ENCODE measurements at regions not wholly inside any gene's neighbourhood (a gene's known extent, or its start where the extent isn't known, plus 50 kb on each side); places are given as distances from the start of the nearest gene placed in this dataset.

- no peaks in the 10 kb centered on the region for H3K4me1 ChIP-seq (ENCODE audit: control insufficient read depth in 1 of 2, insufficient read depth in 2 of 2, low read length in 2 of 2)
These were observed 93.1 kb downstream of the ING1 start for GRCh38 chr13:110806636-110807035.

DNA sequence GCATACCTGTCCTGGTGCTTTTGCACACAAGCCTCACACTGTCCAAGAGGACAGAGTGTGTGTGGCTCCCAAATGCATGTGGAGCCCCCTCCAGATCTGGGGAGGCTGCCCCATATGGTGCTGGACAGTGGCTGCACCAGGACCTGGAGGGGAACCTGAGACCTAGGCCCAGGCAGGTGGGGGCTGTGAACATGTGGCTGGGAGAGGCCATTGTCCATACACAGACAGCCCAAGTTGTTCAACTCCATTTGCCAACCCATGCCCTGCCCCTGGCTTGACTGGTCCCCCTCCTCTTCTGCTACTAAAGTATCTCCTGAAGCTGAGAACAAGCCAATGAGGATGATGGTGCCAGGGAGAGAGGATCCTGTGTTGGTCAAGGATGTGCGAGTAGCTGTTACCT lies 94.0 kb downstream of the ING1 start:
- Histone ChIP-seq H3K4me3 (replicated peaks in 1 of 2; ENCODE audit: low read depth in 1 of 2, low read length in 2 of 2) (no peak overlapping the region), H3K4me2 (ENCODE audit: low read length) (no peak overlapping the region), H4K20me1 (ENCODE audit: insufficient read depth) (no peaks in the 10 kb centered on the region), H3K9ac (ENCODE audit: low read length) (no peak overlapping the region), H3K4me1 (ENCODE audit: control insufficient read depth in 1 of 2, insufficient read depth in 2 of 2, low read length in 2 of 2) (no peaks in the 10 kb centered on the region), H3K27ac (ENCODE audit: low read depth, low read length) (no peak overlapping the region), H2AFZ (ENCODE audit: low read depth, low read length, poor library complexity, severe bottlenecking) (no peak overlapping the region), H3K79me2 (ENCODE audit: insufficient read depth, low read length) (no peaks in the 10 kb centered on the region), H3K9me2 (ENCODE audit: insufficient read depth) (no peaks in the 10 kb centered on the region), H3K27me3 (ENCODE audit: insufficient read depth, low read length) (no peaks in the 10 kb centered on the region), H3K9me3 (ENCODE audit: control insufficient read depth in 1 of 2, insufficient read depth in 1 of 2, low read depth in 1 of 2, low read length in 2 of 2) (no peaks in the 10 kb centered on the region), H3K36me3 (ENCODE audit: control insufficient read depth in 1 of 2, insufficient read depth in 2 of 2, low read length in 2 of 2) (no peaks in the 10 kb centered on the region)
- CTCF ChIA-PET, result no interaction called here
- no peak for ATAC-seq
- DNase-seq (ENCODE audit: low read depth, low spot score), result no peak
- BruUV-seq (replicated peaks), result no TSS peak
- POLR2A ChIA-PET, result no interaction called here
- intact Hi-C loops (cut with micrococcal nuclease), result no loop called here
- RAD21 ChIA-PET (ENCODE audit: low non-redundant PET in 1 of 2, low total read pairs in 2 of 2, uncharacterized antibody in 2 of 2, unreplicated experiment in 2 of 2), result no interaction called here
- TF ChIP-seq ZFX (IDR thresholded peaks at IDR 0.05), result no peak
- no peak for TF ChIP-seq EZH2phosphoT487 (IDR thresholded peaks at IDR 0.05; ENCODE audit: borderline replicate concordance)
- TF ChIP-seq TCF7L2 (IDR thresholded peaks at IDR 0.05; ENCODE audit: borderline replicate concordance, extremely low read depth, insufficient read depth, insufficient read length), result no peak
- TF ChIP-seq POLR2A (IDR thresholded peaks at IDR 0.05; ENCODE audit: borderline replicate concordance, extremely low read depth, insufficient read depth, insufficient read length), result no peak
- no peak for TF ChIP-seq POLR2AphosphoS5 (IDR thresholded peaks at IDR 0.05; ENCODE audit: low read depth, low read length)
- no peak for TF ChIP-seq SP1 (IDR thresholded peaks at IDR 0.05; ENCODE audit: low read depth)
- no peak for TF ChIP-seq RAD21 (IDR thresholded peaks at IDR 0.05; ENCODE audit: low read depth)
- TF ChIP-seq REST (IDR thresholded peaks at IDR 0.05; ENCODE audit: low read depth), result no peak
- no peak for TF ChIP-seq ELF1 (IDR thresholded peaks at IDR 0.05; ENCODE audit: borderline replicate concordance, low read depth)
- TF ChIP-seq SIN3A (IDR thresholded peaks at IDR 0.05; ENCODE audit: low read depth), result no peak
- TF ChIP-seq FOSL1 (IDR thresholded peaks at IDR 0.05; ENCODE audit: low read depth), result no peak
- TF ChIP-seq, protein P1, sequence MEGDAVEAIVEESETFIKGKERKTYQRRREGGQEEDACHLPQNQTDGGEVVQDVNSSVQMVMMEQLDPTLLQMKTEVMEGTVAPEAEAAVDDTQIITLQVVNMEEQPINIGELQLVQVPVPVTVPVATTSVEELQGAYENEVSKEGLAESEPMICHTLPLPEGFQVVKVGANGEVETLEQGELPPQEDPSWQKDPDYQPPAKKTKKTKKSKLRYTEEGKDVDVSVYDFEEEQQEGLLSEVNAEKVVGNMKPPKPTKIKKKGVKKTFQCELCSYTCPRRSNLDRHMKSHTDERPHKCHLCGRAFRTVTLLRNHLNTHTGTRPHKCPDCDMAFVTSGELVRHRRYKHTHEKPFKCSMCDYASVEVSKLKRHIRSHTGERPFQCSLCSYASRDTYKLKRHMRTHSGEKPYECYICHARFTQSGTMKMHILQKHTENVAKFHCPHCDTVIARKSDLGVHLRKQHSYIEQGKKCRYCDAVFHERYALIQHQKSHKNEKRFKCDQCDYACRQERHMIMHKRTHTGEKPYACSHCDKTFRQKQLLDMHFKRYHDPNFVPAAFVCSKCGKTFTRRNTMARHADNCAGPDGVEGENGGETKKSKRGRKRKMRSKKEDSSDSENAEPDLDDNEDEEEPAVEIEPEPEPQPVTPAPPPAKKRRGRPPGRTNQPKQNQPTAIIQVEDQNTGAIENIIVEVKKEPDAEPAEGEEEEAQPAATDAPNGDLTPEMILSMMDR (IDR thresholded peaks at IDR 0.05 in 2 of 3, conservative IDR thresholded peaks at IDR 0.05 in 1 of 3; ENCODE audit: borderline replicate concordance in 1 of 3, insufficient read depth in 1 of 3, low read depth in 2 of 3, low read length in 2 of 3), result no peak
- TF ChIP-seq CEBPB (IDR thresholded peaks at IDR 0.05; ENCODE audit: low read depth), result no peak
- no peak for TF ChIP-seq ZNF274 (IDR thresholded peaks at IDR 0.05; ENCODE audit: low read depth, low read length)
- no peak for TF ChIP-seq SRF (IDR thresholded peaks at IDR 0.05; ENCODE audit: low read depth)
- no peak for TF ChIP-seq YY1 (IDR thresholded peaks at IDR 0.05; ENCODE audit: extremely low read depth, insufficient replicate concordance, low read depth, low read length)
- no peak for TF ChIP-seq JUND (IDR thresholded peaks at IDR 0.05)

More at GRCh38 chr13:110806636-110807035, 93.1 kb downstream of the ING1 start:
- Histone ChIP-seq H3K27me3 (ENCODE audit: insufficient read depth, low read length) (no peaks in the 10 kb centered on the region), H3K4me3 (replicated peaks in 1 of 2; ENCODE audit: low read depth in 1 of 2, low read length in 2 of 2) (no peak overlapping the region), H2AFZ (ENCODE audit: low read depth, low read length, poor library complexity, severe bottlenecking) (no peak overlapping the region), H4K20me1 (ENCODE audit: insufficient read depth) (no peaks in the 10 kb centered on the region), H3K9me2 (ENCODE audit: insufficient read depth) (no peaks in the 10 kb centered on the region), H3K9ac (ENCODE audit: low read length) (no peak overlapping the region), H3K27ac (ENCODE audit: low read depth, low read length) (no peak overlapping the region), H3K36me3 (ENCODE audit: control insufficient read depth in 1 of 2, insufficient read depth in 2 of 2, low read length in 2 of 2) (no peaks in the 10 kb centered on the region), H3K9me3 (ENCODE audit: control insufficient read depth in 1 of 2, insufficient read depth in 1 of 2, low read depth in 1 of 2, low read length in 2 of 2) (no peaks in the 10 kb centered on the region), H3K4me2 (ENCODE audit: low read length) (no peak overlapping the region), H3K79me2 (ENCODE audit: insufficient read depth, low read length) (no peaks in the 10 kb centered on the region)
- TF ChIP-seq TCF7L2 (IDR thresholded peaks at IDR 0.05; ENCODE audit: borderline replicate concordance, extremely low read depth, insufficient read depth, insufficient read length), result no peak
- TF ChIP-seq CBX3 (IDR thresholded peaks at IDR 0.05; ENCODE audit: low read depth), result no peak
- no TSS peak for BruUV-seq (replicated peaks)
- intact Hi-C loops (cut with micrococcal nuclease), result no loop called here
- CTCF ChIA-PET, result no interaction called here
- RAD21 ChIA-PET (ENCODE audit: low non-redundant PET in 1 of 2, low total read pairs in 2 of 2, uncharacterized antibody in 2 of 2, unreplicated experiment in 2 of 2), result no interaction called here
- no peak for ATAC-seq
- POLR2A ChIA-PET, result interaction anchor here (0.7 kb wide), 1 partner anchor 92 kb away, joined by 3 read pairs; no protein-coding TSS in a partner anchor
- DNase-seq (ENCODE audit: low read depth, low spot score), result no peak
